Inferior parietal cortex (tissue), 1 donor: ENCODE measurements at regions not wholly inside any gene's neighbourhood (a gene's known extent, or its start where the extent isn't known, plus 50 kb on each side); places are given as distances from the start of the nearest gene placed in this dataset.

Experiments
- DNase-seq: peaks from one replicate; pipeline ENCODE4 v3.0.0-alpha.2; 2016; ENCODE audit errors: extremely low spot score

DNA sequence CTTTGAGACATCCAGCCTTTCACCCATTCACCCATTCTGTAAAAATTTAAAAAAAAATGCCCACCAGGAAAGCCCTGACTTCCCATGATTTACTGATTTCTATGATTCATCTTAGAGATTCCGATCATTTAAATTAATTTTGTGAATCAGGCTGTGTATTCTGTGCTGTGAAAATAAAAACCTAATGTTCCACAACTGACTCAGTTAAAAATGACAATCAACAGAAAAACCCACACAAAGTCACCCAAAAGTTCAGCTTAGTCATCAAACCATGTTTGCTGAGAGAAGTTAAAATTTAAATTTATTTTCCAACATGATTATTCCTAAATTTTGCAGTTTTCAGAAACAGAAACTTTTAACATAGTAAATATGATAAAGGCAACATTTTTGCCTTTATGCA, 509.9 kb downstream of the TENT5A start:
- DNase-seq = no peak

DNA sequence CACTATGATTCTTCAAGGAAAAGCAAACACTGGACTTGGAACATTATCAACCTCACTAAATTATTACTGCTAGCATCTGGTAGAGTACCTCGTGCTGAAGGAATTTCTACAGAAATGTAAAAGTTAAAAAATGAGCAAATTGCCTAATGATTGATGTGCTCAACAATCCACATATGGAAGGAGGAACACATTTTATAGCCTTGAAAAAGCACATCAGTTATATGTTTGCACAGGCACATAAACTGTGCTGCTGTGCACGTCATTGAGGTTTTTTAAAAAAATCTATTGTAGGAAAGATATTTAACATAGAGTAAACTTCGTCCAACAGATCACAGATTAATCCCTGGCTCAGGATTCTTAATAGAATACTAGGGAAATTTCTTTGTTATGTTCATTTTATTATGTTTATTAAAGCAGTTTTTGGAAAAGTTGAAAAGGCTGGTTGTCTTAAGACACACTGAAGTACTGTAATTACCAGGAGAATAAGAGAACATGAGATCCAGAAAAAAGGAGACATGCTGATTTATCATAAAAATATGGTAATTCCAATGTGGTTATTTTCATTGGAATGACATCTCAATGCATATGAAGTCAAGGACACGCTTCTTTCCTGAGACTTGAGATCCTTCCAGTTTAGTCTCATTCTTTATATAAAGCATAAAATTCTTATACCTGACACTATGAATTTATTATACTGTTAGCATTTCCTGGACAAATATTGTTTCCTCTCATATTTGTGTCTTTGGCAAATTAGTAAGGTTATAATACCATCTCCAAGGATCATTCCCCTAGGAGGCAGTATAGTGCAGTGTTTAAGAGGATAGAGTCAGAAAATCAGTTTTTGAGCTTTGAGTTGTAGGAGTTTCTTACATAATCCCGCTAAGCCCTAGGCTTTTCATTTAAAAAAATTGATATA, 511.1 kb downstream of the TENT5A start:
- DNase-seq = no peak

DNA sequence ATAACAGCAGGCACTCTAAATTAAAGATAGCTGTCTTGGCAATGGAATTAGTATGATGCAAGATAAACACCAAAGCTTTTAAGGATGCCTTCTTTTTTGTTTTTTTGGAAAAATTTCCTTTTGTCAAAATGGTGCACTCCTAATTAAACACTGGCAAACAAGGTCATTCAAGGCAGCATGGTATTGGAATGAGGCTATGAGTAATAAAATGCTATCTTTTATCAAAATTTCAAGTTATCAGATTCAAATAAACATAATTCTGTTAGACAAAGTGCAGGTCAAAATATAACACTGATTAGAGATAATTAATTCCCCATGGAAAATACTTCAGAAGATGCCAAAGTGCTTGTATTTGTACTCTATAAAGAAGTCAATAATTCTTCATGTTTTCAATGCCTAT, 514.1 kb downstream of the TENT5A start:
- DNase-seq = no peak

DNA sequence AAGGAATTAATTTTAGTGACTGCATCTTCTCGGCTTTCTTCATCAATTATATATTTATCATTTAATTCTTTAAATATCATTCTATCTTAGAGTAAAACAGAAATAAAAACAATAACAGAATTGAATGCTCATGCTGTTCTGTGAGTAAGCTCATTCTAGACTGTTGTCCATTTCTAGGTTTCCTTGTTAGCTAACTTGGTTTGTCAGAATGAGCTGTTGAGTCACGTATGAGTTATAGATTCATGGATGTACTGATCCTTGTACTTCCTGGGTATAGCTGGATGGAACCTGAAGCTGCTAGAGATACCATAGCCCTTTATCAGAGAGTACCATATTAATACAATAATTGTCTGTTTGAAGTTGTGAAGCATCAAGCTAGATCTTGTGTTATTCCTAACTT, 515.3 kb downstream of the TENT5A start:
- DNase-seq = no peak

- DNase-seq = no peak
These were observed 517.0 kb downstream of the TENT5A start for GRCh38 chr6:81235512-81235911.

DNA sequence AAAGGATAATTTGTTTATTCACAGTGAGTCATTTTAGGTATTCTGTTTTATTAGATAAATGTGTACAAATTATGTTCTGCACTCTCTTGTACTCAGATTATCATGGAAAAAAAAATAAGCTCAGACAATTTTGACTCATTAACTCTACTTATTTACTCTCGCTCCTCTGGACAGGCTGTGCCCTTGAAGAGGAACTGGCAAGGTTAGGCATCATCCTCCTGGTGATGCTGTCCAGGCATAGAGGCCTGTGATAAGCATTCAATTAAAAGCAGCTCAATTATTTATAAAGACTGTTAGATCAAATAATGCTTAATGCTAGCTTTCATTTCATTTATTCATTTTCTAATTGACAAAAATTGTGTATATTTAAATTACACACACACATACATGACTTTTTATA, 518.5 kb downstream of the TENT5A start:
- DNase-seq = no peak

- no peak for DNase-seq
These were observed 523.4 kb downstream of the TENT5A start for GRCh38 chr6:81228912-81229555.

DNA sequence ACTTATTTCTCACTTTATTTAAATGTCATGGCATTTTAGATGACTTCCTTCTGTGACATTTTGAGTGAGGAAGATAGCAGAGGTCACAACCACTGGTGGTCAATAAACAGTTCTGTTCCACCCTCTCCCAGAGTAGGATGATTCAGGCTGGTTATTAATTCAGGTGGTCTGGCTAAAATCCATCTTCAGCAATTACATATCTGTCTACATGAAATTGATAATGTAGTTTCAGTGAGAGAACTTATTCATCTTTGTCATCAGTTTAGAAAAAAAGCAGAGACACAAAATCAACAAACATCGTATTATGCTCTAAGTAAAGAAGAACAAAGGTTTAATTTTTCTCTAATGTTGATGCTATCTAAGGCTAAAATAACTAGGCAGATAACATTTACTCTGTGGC, 525.5 kb downstream of the TENT5A start:
- no peak for DNase-seq

- no peak for DNase-seq
These were observed 535.8 kb downstream of the TENT5A start for GRCh38 chr6:81216668-81217067.

DNA sequence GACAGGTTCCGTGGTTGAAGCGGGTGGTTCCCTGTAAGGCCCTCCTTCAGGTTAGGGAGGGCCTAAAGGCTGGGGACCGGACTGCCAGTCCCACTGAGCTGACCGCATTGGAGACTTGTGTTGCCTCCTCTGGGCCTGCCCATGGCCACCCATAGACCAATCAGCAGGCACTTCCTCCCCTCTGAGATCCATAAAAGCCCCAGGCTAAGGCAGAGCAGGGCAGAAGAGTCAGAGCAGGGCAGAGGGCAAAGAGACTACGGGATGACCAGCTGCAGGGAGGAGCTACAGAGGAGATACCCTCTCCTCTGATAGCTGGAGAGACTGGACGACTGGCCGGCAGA, 537.4 kb downstream of the TENT5A start:
- no peak for DNase-seq

DNA sequence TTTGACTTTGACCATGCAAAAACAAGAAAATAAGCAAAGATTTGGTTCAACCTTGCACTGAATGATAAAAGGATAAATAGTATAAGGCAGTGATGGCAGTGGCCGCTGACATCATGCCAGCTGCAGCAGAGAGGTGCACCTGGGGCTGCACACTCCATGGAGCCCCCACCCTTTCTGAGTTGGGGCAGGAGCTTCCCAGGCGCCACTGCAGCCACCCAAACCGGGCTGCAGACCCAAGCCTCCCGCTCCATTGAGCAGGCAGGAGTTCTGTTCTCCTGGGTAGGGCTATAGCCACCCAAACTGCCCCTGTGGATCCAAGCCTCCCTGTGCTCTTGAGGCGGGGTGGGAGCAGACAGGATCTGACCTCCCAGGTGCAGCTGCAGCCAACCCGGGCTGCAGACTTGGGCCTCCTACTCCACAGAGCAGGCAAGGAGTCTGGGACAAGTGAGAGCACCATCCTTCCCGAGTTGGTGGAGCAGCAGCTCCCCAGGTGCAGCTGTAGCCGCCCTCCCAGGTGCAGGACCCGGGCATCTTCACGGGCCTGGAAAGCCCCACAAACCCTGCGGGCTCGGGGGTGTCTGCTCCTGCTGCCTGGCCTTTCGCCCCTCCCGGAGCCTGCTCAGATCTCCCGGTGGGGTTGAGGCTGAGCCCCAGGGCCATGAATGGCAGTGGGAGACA, 537.9 kb downstream of the TENT5A start:
- no peak for DNase-seq

GRCh38 chr6:81204731-81205130, 547.8 kb downstream of the TENT5A start:
- DNase-seq = no peak

GRCh38 chr6:81194374-81194773, 558.1 kb downstream of the TENT5A start:
- no peak for DNase-seq

GRCh38 chr6:81172056-81172740, 580.3 kb downstream of the TENT5A start:
- DNase-seq = no peak

GRCh38 chr6:81169166-81169565, 583.3 kb downstream of the TENT5A start:
- DNase-seq = no peak

- no peak for DNase-seq
These were observed 585.7 kb downstream of the TENT5A start for GRCh38 chr6:81166770-81167169.

- DNase-seq = no peak
These were observed 593.5 kb downstream of the TENT5A start for GRCh38 chr6:81158956-81159355.

DNA sequence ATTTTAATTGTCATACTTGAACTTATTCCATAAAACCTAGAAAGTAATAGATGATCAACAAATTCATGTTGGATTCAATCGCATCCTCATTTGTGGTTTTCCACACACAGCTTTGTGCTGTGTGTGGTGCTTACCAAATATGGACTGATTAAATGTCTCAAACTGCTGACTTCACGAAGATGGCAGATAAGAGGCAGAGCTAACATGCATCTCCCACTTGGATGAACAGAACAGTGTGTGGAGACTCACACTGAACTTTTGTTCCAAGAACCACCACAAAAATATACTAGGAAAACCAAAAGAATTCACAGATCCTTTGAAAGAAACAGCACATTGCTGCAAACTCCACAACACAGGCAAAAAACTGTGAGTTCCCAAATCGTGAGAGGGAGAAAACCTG, 603.7 kb downstream of the TENT5A start:
- DNase-seq = no peak

GRCh38 chr6:81145506-81145905, 607.0 kb downstream of the TENT5A start:
- DNase-seq = no peak

- DNase-seq = no peak
These were observed 608.1 kb downstream of the TENT5A start for GRCh38 chr6:81144346-81144745.

DNA sequence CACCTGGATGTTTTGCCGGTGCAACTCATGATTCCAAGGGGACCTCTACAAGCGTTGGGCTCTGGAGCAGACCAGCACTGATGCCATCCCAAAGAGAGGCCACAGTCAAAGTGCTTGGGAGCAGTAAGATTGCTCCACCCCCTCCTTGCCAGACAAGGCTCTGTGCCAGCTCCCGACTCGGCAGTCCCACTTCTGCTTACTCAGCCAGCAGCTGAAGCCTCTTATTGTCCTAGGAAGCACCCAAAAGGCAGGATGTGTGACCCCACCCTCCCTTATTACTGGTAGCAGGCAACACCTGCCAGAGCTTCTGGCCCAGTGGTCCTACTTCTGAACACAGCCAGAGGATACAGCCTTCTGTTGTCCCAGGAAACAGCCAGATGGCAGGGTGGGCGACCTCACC, 614.2 kb downstream of the TENT5A start:
- DNase-seq = no peak

DNA sequence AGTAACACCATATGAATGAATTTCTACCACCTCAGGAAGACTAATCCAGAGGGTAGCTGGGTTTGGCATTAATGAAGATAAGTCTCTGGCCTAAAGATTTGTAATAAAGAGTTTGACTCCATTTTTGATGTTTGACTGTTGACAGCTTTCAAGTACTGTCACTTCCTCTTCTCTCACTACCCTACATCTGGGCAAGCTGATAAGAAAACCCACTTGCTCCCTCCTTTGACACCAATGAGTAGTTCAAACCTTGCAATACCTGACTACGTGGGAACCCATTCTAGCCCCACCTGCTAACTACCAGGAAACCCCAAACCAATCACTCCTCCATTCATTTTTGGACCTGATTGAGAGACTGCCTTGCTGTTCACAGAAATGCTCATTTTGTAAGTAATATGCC, 621.5 kb downstream of the TENT5A start:
- no peak for DNase-seq
